ENCODE measurements at regions not wholly inside any gene's neighbourhood (a gene's known extent, or its start where the extent isn't known, plus 50 kb on each side); places are given as distances from the start of the nearest gene placed in this dataset.
"Not testable (repeated sequence)": the region's sequence is repeated elsewhere in the genome, so short reads cannot be mapped to it uniquely, and the experiment has no call there.

- intact Hi-C loops (cut with DNase I; ENCODE audit: low total_unique reads), result no loop called here
- DNase-seq, result no peak
- TF ChIP-seq POLR2A (IDR thresholded peaks at IDR 0.05), result no peak
- no peak for TF ChIP-seq CTCF (IDR thresholded peaks at IDR 0.05 in 4 of 5, conservative IDR thresholded peaks at IDR 0.05 in 1 of 5)
- no peaks in the 10 kb centered on the region for H3K36me3 ChIP-seq
- no peak overlapping the region for H3K27ac ChIP-seq
- no peak for ATAC-seq
- H3K9me3 ChIP-seq, result no peaks in the 10 kb centered on the region
- no peaks in the 10 kb centered on the region for H3K4me1 ChIP-seq
- H3K4me3 ChIP-seq, result no peak overlapping the region
- in situ Hi-C loops (cut with MboI; ENCODE audit: low sequenced_read_pairs in 4 of 4), result no loop called here
- no peaks in the 10 kb centered on the region for H3K27me3 ChIP-seq
Measured at GRCh38 chr11:110514967-110515366, 85.2 kb downstream of the FDX1 start.

- H3K4me1 ChIP-seq, ATAC-seq, DNase-seq: not testable (repeated sequence)
Measured at GRCh38 chr11:110517381-110517780, 87.6 kb downstream of the FDX1 start.

GRCh38 chr11:110518809-110519514, 89.2 kb downstream of the FDX1 start:
- DNase-seq (no peak), ATAC-seq (peak; percentile 65)
- in situ Hi-C loops (cut with MboI; ENCODE audit: low sequenced_read_pairs in 4 of 4), result no loop called here
- H3K27me3 ChIP-seq, result no peaks in the 10 kb centered on the region
- H3K27ac ChIP-seq, result peak overlapping the region in 1 of 4 donors; percentile 44
- TF ChIP-seq POLR2A (IDR thresholded peaks at IDR 0.05) (no peak), CTCF (IDR thresholded peaks at IDR 0.05 in 4 of 5, conservative IDR thresholded peaks at IDR 0.05 in 1 of 5) (no peak)
- H3K36me3 ChIP-seq, result no peaks in the 10 kb centered on the region
- intact Hi-C loops (cut with DNase I; ENCODE audit: low total_unique reads), result no loop called here
- H3K9me3 ChIP-seq, result no peaks in the 10 kb centered on the region
- no peak overlapping the region for H3K4me3 ChIP-seq
- no peaks in the 10 kb centered on the region for H3K4me1 ChIP-seq

More at GRCh38 chr11:110517381-110517780, 87.6 kb downstream of the FDX1 start:
- H3K36me3 ChIP-seq; H3K27ac ChIP-seq; H3K9me3 ChIP-seq; H3K4me3 ChIP-seq; in situ Hi-C loops (cut with MboI; ENCODE audit: low sequenced_read_pairs in 4 of 4); H3K27me3 ChIP-seq; intact Hi-C loops (cut with DNase I; ENCODE audit: low total_unique reads): not testable (repeated sequence)

GRCh38 chr11:110519796-110520195, 90.0 kb downstream of the FDX1 start:
- Histone ChIP-seq H3K36me3 (no peaks in the 10 kb centered on the region), H3K9me3 (no peaks in the 10 kb centered on the region), H3K4me1 (no peaks in the 10 kb centered on the region), H3K27me3 (no peaks in the 10 kb centered on the region), H3K27ac (no peak overlapping the region), H3K4me3 (no peak overlapping the region)
- ATAC-seq (no peak), DNase-seq (no peak)
- in situ Hi-C loops (cut with MboI; ENCODE audit: low sequenced_read_pairs in 4 of 4) (no loop called here), intact Hi-C loops (cut with DNase I; ENCODE audit: low total_unique reads) (no loop called here)
- no peak for TF ChIP-seq POLR2A (IDR thresholded peaks at IDR 0.05)
- no peak for TF ChIP-seq CTCF (IDR thresholded peaks at IDR 0.05 in 4 of 5, conservative IDR thresholded peaks at IDR 0.05 in 1 of 5)

GRCh38 chr11:110522471-110522870, 92.7 kb downstream of the FDX1 start:
- in situ Hi-C loops (cut with MboI; ENCODE audit: low sequenced_read_pairs in 4 of 4) (no loop called here), intact Hi-C loops (cut with DNase I; ENCODE audit: low total_unique reads) (no loop called here)
- H3K4me3 ChIP-seq, result no peak overlapping the region
- TF ChIP-seq POLR2A (IDR thresholded peaks at IDR 0.05), result no peak
- TF ChIP-seq CTCF (IDR thresholded peaks at IDR 0.05 in 4 of 5, conservative IDR thresholded peaks at IDR 0.05 in 1 of 5), result no peak
- no peaks in the 10 kb centered on the region for H3K4me1 ChIP-seq
- no peak for ATAC-seq
- H3K27me3 ChIP-seq, result no peaks in the 10 kb centered on the region
- H3K9me3 ChIP-seq, result no peaks in the 10 kb centered on the region
- H3K27ac ChIP-seq, result no peak overlapping the region
- DNase-seq, result no peak
- H3K36me3 ChIP-seq, result no peaks in the 10 kb centered on the region
